Ishikawa (cell line): ENCODE measurements at regions not wholly inside any gene's neighbourhood (a gene's known extent, or its start where the extent isn't known, plus 50 kb on each side); places are given as distances from the start of the nearest gene placed in this dataset.

Experiments
- RAD21 ChIP-seq: IDR thresholded peaks from 2 replicates; pipeline ENCODE4 v1.6.1; 2012; ENCODE audit warnings: low read depth
- TF ChIP-seq, protein P1 (sequence below): IDR thresholded peaks from 2 replicates; pipeline ENCODE4 v1.6.1; 2012

DNA sequence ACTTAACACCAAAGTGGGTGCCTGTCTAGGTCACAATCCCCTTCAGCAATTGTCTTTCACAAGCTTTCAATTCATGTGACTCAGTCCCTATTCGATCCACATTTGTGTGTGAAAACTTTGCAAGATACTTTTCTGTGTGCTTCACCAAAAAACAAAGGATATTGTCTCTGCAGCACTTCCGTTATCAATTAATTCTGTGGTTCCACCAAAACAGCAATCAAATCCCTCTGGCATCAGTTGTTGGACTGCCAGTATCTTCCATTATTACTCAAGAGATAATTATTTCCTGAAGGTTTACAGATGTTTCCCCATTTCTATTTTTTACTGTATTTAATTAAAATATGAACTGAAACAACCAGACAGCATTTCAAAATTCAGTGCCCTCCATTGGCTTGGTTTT, 481.4 kb downstream of the SUCLA2 start:
- TF ChIP-seq, protein P1, sequence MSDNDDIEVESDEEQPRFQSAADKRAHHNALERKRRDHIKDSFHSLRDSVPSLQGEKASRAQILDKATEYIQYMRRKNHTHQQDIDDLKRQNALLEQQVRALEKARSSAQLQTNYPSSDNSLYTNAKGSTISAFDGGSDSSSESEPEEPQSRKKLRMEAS: no peak
- TF ChIP-seq RAD21: no peak
